ENCODE measurements at regions not wholly inside any gene's neighbourhood (a gene's known extent, or its start where the extent isn't known, plus 50 kb on each side); places are given as distances from the start of the nearest gene placed in this dataset.
A peak's percentile ranks its signal among the peaks of the same experiment; 100 is the strongest.
"Not testable (repeated sequence)": the region's sequence is repeated elsewhere in the genome, so short reads cannot be mapped to it uniquely, and the experiment has no call there.

GRCh38 chr2:230601510-230601909, 111.1 kb upstream of the CAB39 start:
- Histone ChIP-seq H3K4me3 (no peak overlapping the region), H3K36me3 (no peaks in the 10 kb centered on the region), H3K27me3 (no peaks in the 10 kb centered on the region), H3K9ac (ENCODE audit: low read depth in 2 of 2, low read length in 2 of 2) (no peak overlapping the region), H3K27ac (no peak overlapping the region), H3K9me3 (no peaks in the 10 kb centered on the region), H3K4me1 (no peaks in the 10 kb centered on the region)
- TF ChIP-seq CTCF (IDR thresholded peaks at IDR 0.05) = no peak
- intact Hi-C loops (cut with DNase I) = no loop called here
- DNase-seq = no peak

- no peaks in the 10 kb centered on the region for H3K36me3 ChIP-seq
- no peak overlapping the region for H3K4me3 ChIP-seq
- H3K4me1 ChIP-seq = no peaks in the 10 kb centered on the region
- intact Hi-C loops (cut with DNase I) = no loop called here
- TF ChIP-seq CTCF (IDR thresholded peaks at IDR 0.05) = no peak
- no peaks in the 10 kb centered on the region for H3K27me3 ChIP-seq
- H3K9ac ChIP-seq (ENCODE audit: low read depth in 2 of 2, low read length in 2 of 2) = no peak overlapping the region
- H3K27ac ChIP-seq = no peak overlapping the region
- no peaks in the 10 kb centered on the region for H3K9me3 ChIP-seq
- DNase-seq = no peak
Measured at GRCh38 chr2:230602562-230603230, 109.9 kb upstream of the CAB39 start.

GRCh38 chr2:230603317-230603716, 109.3 kb upstream of the CAB39 start:
- H3K9me3 ChIP-seq; H3K36me3 ChIP-seq; intact Hi-C loops (cut with DNase I); DNase-seq; H3K4me1 ChIP-seq; H3K9ac ChIP-seq (ENCODE audit: low read depth in 2 of 2, low read length in 2 of 2); H3K27me3 ChIP-seq; H3K27ac ChIP-seq; H3K4me3 ChIP-seq: not testable (repeated sequence)

GRCh38 chr2:230604158-230604557, 108.5 kb upstream of the CAB39 start:
- intact Hi-C loops (cut with DNase I); H3K36me3 ChIP-seq; H3K27me3 ChIP-seq; H3K4me1 ChIP-seq; H3K27ac ChIP-seq; H3K9me3 ChIP-seq; H3K4me3 ChIP-seq; DNase-seq; H3K9ac ChIP-seq (ENCODE audit: low read depth in 2 of 2, low read length in 2 of 2): not testable (repeated sequence)

- TF ChIP-seq CTCF (IDR thresholded peaks at IDR 0.05) = no peak
- no peak overlapping the region for H3K27ac ChIP-seq
- no peak overlapping the region for H3K4me3 ChIP-seq
- H3K9ac ChIP-seq (ENCODE audit: low read depth in 2 of 2, low read length in 2 of 2) = no peak overlapping the region
- no peaks in the 10 kb centered on the region for H3K9me3 ChIP-seq
- no peak for DNase-seq
- intact Hi-C loops (cut with DNase I) = loop anchor here (5.0 kb wide), 3 partner anchors 183 to 547 kb away; partner anchors contain the start of gene SLC16A14
- H3K36me3 ChIP-seq = no peaks in the 10 kb centered on the region
- H3K4me1 ChIP-seq = no peaks in the 10 kb centered on the region
- no peaks in the 10 kb centered on the region for H3K27me3 ChIP-seq
Measured at GRCh38 chr2:230614040-230614439, 98.6 kb upstream of the CAB39 start.

- no peaks in the 10 kb centered on the region for H3K4me1 ChIP-seq
- no peaks in the 10 kb centered on the region for H3K9me3 ChIP-seq
- H3K27ac ChIP-seq = no peak overlapping the region
- intact Hi-C loops (cut with DNase I) = loop anchor here (5.0 kb wide), 3 partner anchors 182 to 548 kb away; partner anchors contain the start of gene SLC16A14
- no peaks in the 10 kb centered on the region for H3K36me3 ChIP-seq
- TF ChIP-seq CTCF (IDR thresholded peaks at IDR 0.05) = no peak
- H3K27me3 ChIP-seq = no peaks in the 10 kb centered on the region
- DNase-seq = no peak
- no peak overlapping the region for H3K9ac ChIP-seq (ENCODE audit: low read depth in 2 of 2, low read length in 2 of 2)
- no peak overlapping the region for H3K4me3 ChIP-seq
Measured at GRCh38 chr2:230614913-230615332, 97.7 kb upstream of the CAB39 start.

- peak; percentile 39 for DNase-seq
- H3K27me3 ChIP-seq; H3K4me3 ChIP-seq; H3K36me3 ChIP-seq; H3K9me3 ChIP-seq; H3K9ac ChIP-seq (ENCODE audit: low read depth in 2 of 2, low read length in 2 of 2); H3K4me1 ChIP-seq; intact Hi-C loops (cut with DNase I): not testable (repeated sequence)
- peak overlapping the region; percentile 5 for H3K27ac ChIP-seq
Measured at GRCh38 chr2:230617256-230617706, 95.4 kb upstream of the CAB39 start.
